ENCODE measurements at regions not wholly inside any gene's neighbourhood (a gene's known extent, or its start where the extent isn't known, plus 50 kb on each side); places are given as distances from the start of the nearest gene placed in this dataset.

- no peak for DNase-seq (ENCODE audit: extremely low read depth, low read depth)
- TF ChIP-seq, protein P1, sequence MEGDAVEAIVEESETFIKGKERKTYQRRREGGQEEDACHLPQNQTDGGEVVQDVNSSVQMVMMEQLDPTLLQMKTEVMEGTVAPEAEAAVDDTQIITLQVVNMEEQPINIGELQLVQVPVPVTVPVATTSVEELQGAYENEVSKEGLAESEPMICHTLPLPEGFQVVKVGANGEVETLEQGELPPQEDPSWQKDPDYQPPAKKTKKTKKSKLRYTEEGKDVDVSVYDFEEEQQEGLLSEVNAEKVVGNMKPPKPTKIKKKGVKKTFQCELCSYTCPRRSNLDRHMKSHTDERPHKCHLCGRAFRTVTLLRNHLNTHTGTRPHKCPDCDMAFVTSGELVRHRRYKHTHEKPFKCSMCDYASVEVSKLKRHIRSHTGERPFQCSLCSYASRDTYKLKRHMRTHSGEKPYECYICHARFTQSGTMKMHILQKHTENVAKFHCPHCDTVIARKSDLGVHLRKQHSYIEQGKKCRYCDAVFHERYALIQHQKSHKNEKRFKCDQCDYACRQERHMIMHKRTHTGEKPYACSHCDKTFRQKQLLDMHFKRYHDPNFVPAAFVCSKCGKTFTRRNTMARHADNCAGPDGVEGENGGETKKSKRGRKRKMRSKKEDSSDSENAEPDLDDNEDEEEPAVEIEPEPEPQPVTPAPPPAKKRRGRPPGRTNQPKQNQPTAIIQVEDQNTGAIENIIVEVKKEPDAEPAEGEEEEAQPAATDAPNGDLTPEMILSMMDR (IDR thresholded peaks at IDR 0.05; ENCODE audit: low read depth, low read length), result no peak
Measured at GRCh38 chr14:41299924-41300323, 306.8 kb upstream of the LRFN5 start.

DNA sequence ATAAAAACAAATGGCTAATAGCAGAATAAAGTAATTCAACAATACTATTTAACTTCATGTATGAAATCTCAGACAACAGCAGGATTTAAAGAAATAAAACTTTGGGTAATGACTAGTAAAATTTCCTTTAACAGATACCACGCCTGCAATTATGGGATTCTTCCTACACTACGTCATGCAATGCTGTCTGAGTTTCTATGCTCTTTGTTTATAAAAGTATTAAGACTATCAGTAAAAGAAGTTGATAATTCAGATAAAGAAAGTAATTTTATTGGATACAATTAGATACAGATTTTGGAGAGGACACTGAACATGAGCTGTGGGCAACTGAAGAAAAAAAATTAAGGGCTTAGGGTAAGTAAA, 308.4 kb upstream of the LRFN5 start:
- DNase-seq (ENCODE audit: extremely low read depth, low read depth), result no peak
- TF ChIP-seq, protein P1 (IDR thresholded peaks at IDR 0.05; ENCODE audit: low read depth, low read length), result no peak

GRCh38 chr14:41297576-41298327, 308.9 kb upstream of the LRFN5 start:
- TF ChIP-seq, protein P1 (IDR thresholded peaks at IDR 0.05; ENCODE audit: low read depth, low read length), result no peak

DNA sequence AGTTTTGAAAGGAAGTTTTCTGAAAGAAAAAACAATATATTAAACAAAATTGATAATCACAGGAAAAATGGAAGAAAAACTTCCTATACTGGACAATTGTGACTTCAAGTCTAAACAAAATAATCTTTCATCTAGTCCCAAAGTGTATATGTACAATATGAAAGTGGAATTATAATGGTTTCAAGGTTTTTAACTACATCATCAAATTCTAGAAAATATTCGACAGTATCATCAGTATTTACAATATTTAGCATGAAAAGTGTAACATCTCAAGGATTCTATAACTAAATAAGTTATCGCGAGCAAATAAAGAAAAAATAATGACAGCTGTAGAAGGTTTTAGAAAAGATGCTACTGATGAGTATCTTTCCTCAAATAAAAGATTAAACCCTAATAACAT, 310.9 kb upstream of the LRFN5 start:
- TF ChIP-seq, protein P1 (IDR thresholded peaks at IDR 0.05; ENCODE audit: low read depth, low read length), result no peak
- no peak for DNase-seq (ENCODE audit: extremely low read depth, low read depth)

More at GRCh38 chr14:41297576-41298327, 308.9 kb upstream of the LRFN5 start:
- DNase-seq (ENCODE audit: extremely low read depth, low read depth), result no peak

DNA sequence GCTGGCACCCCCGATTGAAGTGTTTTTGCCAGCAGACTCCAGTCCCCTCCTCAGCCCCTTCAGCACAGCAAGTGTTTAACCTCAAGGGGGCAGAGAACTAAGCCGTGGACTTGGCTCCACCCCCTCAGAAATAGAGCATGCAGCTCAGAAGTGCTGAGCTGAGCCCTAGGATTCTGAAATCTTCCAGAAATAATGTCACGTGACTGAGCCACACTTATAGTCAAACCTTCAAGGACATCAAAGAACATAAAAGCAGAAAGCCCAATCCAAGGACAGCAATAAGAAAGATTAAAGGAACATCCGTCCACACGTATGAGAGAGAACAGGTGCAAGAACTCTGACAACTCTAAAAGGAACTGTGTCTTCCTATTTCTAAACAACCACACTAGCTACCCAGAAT, 317.7 kb upstream of the LRFN5 start:
- no peak for DNase-seq (ENCODE audit: extremely low read depth, low read depth)
- TF ChIP-seq, protein P1 (IDR thresholded peaks at IDR 0.05; ENCODE audit: low read depth, low read length), result no peak

- no peak for DNase-seq (ENCODE audit: extremely low read depth, low read depth)
- TF ChIP-seq, protein P1 (IDR thresholded peaks at IDR 0.05; ENCODE audit: low read depth, low read length), result no peak
Measured at GRCh38 chr14:41285186-41285748, 321.4 kb upstream of the LRFN5 start.

GRCh38 chr14:41280745-41281144, 325.9 kb upstream of the LRFN5 start:
- TF ChIP-seq, protein P1 (IDR thresholded peaks at IDR 0.05; ENCODE audit: low read depth, low read length), result no peak
- no peak for DNase-seq (ENCODE audit: extremely low read depth, low read depth)

Measured in AG09319 (cell line).